Hepatocyte (in vitro differentiated cells): ENCODE measurements at regions not wholly inside any gene's neighbourhood (a gene's known extent, or its start where the extent isn't known, plus 50 kb on each side); places are given as distances from the start of the nearest gene placed in this dataset.

Experiments
- EZH2 ChIP-seq: fragments of 200-600 bp; sonication (generic); IDR thresholded peaks from 2 replicates; pipeline ENCODE4 v1.6.1; 2016; ENCODE audit warnings: antibody characterized with exemption, mild to moderate bottlenecking, borderline replicate concordance
- EZH2phosphoT487 ChIP-seq: fragments of 200-600 bp; sonication (generic); IDR thresholded peaks from one replicate; pipeline ENCODE4 v1.6.1; 2018; ENCODE audit warnings: antibody characterized with exemption, mild to moderate bottlenecking, low read depth, moderate library complexity; ENCODE audit not compliant: unreplicated experiment, severe bottlenecking
- TF ChIP-seq, protein P1 (sequence below): fragments of 200-600 bp; sonication (generic); IDR thresholded peaks from 2 replicates; pipeline ENCODE4 v1.5.1; 2016; ENCODE audit warnings: antibody characterized with exemption, mild to moderate bottlenecking; ENCODE audit not compliant: poor library complexity

DNA sequence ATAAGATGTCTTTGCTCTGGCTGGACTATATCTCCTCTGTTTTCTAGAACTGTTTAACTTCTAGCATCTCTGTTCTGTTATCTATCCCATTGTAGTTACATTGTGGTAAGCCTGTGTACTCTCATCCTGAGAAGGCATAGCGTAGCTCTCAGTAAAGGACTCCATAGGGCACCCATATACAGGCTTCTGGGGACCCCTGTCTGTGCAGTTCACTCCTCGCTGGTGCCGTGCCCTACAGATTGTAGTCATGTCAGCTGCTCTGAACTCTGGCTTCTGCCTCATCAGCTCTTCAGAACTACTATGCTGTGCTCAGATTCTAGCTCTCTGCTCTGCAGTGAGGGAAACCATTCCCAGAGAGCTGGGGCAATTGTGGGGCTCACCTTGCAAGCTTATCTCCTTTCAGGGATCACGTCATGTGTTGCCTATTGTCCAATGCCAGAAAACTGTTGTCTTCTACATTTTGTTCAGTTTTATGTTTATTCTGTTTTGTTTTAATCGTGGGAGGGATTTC, 181.3 kb upstream of the USP24 start:
- TF ChIP-seq, protein P1, sequence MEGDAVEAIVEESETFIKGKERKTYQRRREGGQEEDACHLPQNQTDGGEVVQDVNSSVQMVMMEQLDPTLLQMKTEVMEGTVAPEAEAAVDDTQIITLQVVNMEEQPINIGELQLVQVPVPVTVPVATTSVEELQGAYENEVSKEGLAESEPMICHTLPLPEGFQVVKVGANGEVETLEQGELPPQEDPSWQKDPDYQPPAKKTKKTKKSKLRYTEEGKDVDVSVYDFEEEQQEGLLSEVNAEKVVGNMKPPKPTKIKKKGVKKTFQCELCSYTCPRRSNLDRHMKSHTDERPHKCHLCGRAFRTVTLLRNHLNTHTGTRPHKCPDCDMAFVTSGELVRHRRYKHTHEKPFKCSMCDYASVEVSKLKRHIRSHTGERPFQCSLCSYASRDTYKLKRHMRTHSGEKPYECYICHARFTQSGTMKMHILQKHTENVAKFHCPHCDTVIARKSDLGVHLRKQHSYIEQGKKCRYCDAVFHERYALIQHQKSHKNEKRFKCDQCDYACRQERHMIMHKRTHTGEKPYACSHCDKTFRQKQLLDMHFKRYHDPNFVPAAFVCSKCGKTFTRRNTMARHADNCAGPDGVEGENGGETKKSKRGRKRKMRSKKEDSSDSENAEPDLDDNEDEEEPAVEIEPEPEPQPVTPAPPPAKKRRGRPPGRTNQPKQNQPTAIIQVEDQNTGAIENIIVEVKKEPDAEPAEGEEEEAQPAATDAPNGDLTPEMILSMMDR = no peak
- TF ChIP-seq EZH2 = no peak
- TF ChIP-seq EZH2phosphoT487 = no peak
